ENCODE measurements at regions not wholly inside any gene's neighbourhood (a gene's known extent, or its start where the extent isn't known, plus 50 kb on each side); places are given as distances from the start of the nearest gene placed in this dataset.
A peak's percentile ranks its signal among the peaks of the same experiment; 100 is the strongest.

DNA sequence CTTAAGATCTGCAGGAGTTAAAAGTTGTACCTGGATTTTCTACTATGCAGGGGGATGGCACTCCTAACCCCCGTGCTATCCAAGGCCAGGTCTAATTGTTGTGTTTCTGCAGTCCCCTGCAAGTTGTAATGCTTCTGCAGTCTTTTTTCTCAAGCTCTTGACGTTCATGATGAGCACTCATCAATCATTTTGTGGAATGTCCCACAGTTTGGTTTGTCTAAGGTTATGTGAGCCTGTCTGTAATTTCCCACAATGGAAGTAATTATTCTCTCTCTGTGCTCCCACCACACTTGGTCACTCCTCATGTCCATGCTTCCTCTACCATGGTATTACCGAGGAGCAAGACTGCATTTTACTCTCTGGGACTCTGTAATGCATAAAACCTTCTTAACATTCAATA lies 107.6 kb upstream of the SSTR4 start:
- in situ Hi-C loops (cut with MboI) (no loop called here), intact Hi-C loops (cut with micrococcal nuclease) (no loop called here)
- H3K4me1 ChIP-seq (replicated peaks in 1 of 2; ENCODE audit: control insufficient read depth in 2 of 2, insufficient read depth in 2 of 2, low read length in 2 of 2) = peaks cover 6 to 59% of the 10 kb centered on the region in 2 experiments; a peak in 4 of 5 replicates
- 31% methylated on average over 3 of the region's 3 CpGs for WGBS (ENCODE audit: insufficient coverage, low coverage, missing lambda C conversion rate)
- DNase-seq (ENCODE audit: extremely low read depth in 1 of 4, low spot score in 3 of 4) (no peak), FAIRE-seq (peak; percentile 56), ATAC-seq (no peak)
- H2AFZ ChIP-seq (ENCODE audit: low read depth, low read length) = no peak overlapping the region; the same call in 1 of the 2 replicates
- H3K4me2 ChIP-seq (ENCODE audit: insufficient read depth, low read length) = no peak overlapping the region
- ChIA-PET POLR2A (no interaction called here), CTCF (ENCODE audit: low intra/inter-chr PET ratio) (no interaction called here)
- no peaks in the 10 kb centered on the region for H3K36me3 ChIP-seq (ENCODE audit: control insufficient read depth, insufficient read depth, low read length)
- no peaks in the 10 kb centered on the region for H3K9me1 ChIP-seq (ENCODE audit: control insufficient read depth, insufficient read depth, low read length)
- no peak overlapping the region for H3K9ac ChIP-seq (ENCODE audit: insufficient read depth in 1 of 2, low read depth in 2 of 2, low read length in 2 of 2)
- no peaks in the 10 kb centered on the region for H3K27me3 ChIP-seq (ENCODE audit: control insufficient read depth in 2 of 2, insufficient read depth in 2 of 2, low read length in 2 of 2)
- H3K4me3 ChIP-seq = no peak overlapping the region
- TF ChIP-seq, protein P1, sequence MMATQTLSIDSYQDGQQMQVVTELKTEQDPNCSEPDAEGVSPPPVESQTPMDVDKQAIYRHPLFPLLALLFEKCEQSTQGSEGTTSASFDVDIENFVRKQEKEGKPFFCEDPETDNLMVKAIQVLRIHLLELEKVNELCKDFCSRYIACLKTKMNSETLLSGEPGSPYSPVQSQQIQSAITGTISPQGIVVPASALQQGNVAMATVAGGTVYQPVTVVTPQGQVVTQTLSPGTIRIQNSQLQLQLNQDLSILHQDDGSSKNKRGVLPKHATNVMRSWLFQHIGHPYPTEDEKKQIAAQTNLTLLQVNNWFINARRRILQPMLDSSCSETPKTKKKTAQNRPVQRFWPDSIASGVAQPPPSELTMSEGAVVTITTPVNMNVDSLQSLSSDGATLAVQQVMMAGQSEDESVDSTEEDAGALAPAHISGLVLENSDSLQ (IDR thresholded peaks at IDR 0.05) = 0 out of 2 replicates have a peak, but pooled peaks have one; percentile 48
- TF ChIP-seq, protein P2, sequence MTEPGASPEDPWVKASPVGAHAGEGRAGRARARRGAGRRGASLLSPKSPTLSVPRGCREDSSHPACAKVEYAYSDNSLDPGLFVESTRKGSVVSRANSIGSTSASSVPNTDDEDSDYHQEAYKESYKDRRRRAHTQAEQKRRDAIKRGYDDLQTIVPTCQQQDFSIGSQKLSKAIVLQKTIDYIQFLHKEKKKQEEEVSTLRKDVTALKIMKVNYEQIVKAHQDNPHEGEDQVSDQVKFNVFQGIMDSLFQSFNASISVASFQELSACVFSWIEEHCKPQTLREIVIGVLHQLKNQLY (CRISPR knock-in tag; conservative IDR thresholded peaks at IDR 0.05) = no peak
- TF ChIP-seq MEIS2 (IDR thresholded peaks at IDR 0.05; ENCODE audit: partially characterized antibody) (peak; percentile 71), SMAD3 (CRISPR knock-in tag; conservative IDR thresholded peaks at IDR 0.05) (no peak), ZFP30 (CRISPR knock-in tag; IDR thresholded peaks at IDR 0.05; ENCODE audit: borderline replicate concordance) (no peak), ZNF75A (CRISPR knock-in tag; IDR thresholded peaks at IDR 0.05) (peak; percentile 64; the same call in 1 of the 2 replicates), ELF4 (CRISPR knock-in tag; IDR thresholded peaks at IDR 0.05) (no peak), ZNF766 (CRISPR knock-in tag; conservative IDR thresholded peaks at IDR 0.05) (no peak), COPS2 (conservative IDR thresholded peaks at IDR 0.05) (no peak)
- TF ChIP-seq, protein P3, sequence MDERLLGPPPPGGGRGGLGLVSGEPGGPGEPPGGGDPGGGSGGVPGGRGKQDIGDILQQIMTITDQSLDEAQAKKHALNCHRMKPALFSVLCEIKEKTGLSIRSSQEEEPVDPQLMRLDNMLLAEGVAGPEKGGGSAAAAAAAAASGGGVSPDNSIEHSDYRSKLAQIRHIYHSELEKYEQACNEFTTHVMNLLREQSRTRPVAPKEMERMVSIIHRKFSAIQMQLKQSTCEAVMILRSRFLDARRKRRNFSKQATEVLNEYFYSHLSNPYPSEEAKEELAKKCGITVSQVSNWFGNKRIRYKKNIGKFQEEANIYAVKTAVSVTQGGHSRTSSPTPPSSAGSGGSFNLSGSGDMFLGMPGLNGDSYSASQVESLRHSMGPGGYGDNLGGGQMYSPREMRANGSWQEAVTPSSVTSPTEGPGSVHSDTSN (CRISPR knock-in tag; IDR thresholded peaks at IDR 0.05; ENCODE audit: low read depth) = no peak
- TF ChIP-seq, protein P3 (tag; conservative IDR thresholded peaks at IDR 0.05; ENCODE audit: low read depth) = peak; percentile 72
- no peak overlapping the region; the same call in 2 of the 3 replicates for H3K27ac ChIP-seq (ENCODE audit: extremely low read depth, low read depth, low read length)
- no peaks in the 10 kb centered on the region for H3K9me3 ChIP-seq (replicated peaks; ENCODE audit: control insufficient read depth, insufficient read depth, low read depth, low read length)
- H4K20me1 ChIP-seq (replicated peaks; ENCODE audit: control insufficient read depth, insufficient read depth, low read length) = no peaks in the 10 kb centered on the region
- no peaks in the 10 kb centered on the region for H3K79me2 ChIP-seq (ENCODE audit: control insufficient read depth, insufficient read depth, low read length)
- BruUV-seq (replicated peaks) = no TSS peak

All from K562 (cell line).